ENCODE measurements at regions not wholly inside any gene's neighbourhood (a gene's known extent, or its start where the extent isn't known, plus 50 kb on each side); places are given as distances from the start of the nearest gene placed in this dataset.

DNA sequence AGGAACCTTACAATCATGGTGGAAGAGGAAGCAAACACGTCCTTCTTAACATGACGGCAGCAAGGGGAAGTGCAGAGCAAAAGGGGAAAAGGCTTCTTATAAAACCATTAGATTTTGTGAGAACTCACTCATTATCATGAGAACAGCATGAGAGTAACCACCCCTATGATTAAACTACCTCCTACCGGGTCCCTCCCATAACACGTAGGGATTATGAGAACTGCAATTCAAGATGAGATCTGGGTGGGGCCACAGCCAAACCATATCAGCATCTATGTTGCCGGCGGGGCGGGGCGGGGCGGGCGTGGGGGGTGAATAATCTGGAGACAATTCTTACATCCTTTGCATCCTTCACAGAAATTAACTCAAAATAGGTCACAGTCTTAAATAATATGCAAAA, 58.8 kb upstream of the GFPT2 start:
- DNase-seq (ENCODE audit: low spot score), result no peak

DNA sequence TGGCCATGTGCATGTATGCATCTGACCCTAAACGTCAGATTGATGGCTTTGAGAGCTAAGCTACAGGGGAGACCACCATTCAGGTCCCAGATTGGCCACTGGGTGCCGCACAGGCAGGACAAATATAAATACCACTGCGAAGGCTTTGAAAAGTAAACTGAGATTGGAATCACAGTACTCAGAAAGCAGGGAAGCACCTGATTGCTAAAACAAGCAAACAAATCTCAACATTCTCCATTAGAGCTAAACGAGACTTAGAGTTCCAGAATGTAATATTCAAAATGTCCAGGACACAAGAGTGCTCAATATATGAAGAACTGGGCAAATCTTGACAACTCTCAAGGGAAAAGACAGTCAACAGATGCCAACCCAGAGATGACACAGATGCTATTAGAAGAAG, 61.0 kb upstream of the GFPT2 start:
- no peak for DNase-seq (ENCODE audit: low spot score)

DNA sequence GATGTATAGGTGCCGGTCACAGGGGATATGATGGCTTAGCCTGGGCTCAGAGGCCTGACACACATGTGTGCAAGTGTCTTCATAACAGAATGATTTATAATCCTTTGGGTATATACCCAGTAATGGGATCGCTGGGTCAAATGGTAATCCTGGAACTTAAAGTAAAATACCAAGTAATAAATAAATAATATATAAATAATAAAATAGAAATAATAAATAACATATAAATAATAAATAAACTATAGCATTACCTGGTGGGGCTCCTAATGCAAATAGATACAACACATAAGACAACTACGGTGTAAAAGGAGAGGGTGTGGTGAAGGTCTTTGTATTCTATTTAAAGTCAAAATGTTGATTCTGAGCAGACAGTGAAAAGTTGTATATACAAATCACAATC, 68.5 kb upstream of the GFPT2 start:
- no peak for DNase-seq (ENCODE audit: low spot score)

DNA sequence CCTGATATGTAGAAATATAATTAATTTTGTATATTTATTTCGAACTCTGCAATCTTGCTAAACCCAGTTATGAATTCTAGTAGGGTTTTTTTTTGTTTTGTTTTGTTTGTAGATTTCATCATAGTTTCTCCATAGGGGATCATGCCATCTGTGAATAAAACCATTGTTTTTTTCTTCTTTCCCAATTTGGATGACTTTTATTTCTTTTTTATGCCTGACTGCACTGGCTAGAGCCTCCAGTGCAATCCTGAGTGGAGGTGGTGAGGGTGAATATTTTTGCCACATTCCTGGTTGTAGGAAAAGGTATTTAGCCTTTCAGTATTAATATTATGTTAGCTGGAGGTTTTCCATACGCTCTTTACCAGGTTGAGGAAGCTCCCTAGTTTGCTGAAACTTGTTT, 70.0 kb upstream of the GFPT2 start:
- DNase-seq (ENCODE audit: low spot score), result no peak

DNA sequence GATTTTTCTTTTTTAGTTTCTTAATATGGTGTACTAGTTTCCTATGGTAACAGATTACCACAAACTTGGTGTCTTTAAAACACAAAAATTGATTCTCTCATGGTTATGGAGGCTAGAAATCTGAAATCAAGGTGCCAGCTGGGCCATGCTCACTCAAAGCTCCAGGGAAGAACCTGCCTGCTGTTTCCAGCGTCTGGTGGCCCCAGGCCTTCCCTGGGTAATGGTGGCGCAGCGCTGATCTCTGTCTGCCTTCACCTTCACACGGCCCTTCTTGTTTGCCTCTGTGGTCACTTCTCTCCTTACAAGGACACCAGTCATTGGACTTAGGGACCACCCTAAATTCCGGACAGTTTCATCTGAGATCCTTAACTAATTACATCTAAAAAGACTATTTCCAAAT, 70.5 kb upstream of the GFPT2 start:
- no peak for DNase-seq (ENCODE audit: low spot score)

DNA sequence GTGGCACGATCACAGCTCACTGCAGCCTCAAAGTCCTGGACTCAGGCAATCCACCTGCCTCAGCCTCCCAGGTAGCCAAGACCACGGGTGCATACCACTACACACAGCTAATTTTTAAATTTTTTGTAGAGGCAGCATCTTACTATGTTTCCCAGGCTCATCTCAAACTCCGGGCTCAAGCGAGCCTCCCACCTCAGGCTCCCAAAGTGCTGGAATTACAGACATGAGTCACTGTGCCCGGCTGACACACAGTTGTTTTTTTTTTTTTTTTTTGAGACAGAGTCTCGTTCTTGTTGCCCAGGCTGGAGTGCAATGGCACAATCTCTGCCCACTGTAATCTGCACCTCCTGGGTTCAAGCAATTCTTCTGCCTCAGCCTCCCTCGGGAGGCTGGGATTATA, 70.1 kb upstream of the CNOT6 start:
- DNase-seq (ENCODE audit: low spot score), result peak; percentile 63

DNA sequence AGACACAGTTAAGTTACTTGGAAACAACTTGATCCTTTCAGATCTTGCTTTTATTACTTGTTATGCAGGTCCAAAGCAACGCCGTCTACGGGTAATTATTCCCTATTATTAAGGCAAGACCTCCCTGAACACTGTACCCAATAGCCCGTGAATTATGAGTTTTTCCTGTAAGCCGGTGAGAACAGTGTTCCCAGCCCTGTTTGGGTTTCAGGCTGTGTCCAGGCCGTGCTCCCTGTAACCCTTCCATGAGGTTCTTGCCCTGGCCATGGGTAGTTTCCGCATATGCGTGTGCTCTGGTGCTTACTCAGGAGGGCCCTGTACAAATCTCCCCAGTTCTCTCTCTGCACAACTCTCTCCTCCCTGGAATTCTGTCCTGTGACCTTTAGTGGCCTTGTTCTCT, 65.6 kb upstream of the CNOT6 start:
- DNase-seq (ENCODE audit: low spot score), result no peak

DNA sequence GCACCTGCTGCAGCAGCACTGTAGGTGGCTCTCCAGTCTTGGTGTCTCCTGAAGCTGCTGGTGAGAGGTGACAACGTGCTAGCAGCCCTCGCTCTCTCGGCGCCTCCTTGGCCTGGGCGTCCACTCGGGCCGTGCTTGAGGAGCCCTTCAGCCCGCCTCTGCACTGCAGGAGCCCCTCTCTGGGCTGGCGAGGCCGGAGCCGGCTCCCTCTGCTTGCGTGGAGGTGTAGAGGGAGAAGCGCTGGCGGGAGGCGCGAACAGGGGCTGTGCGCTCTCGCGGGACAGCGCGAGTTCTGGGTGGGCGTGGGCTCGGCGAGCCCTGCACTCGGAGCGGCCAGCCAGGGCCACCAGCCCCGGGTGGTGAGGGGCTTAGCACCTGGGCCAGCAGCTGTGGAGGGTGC, 62.2 kb upstream of the CNOT6 start:
- no peak for DNase-seq (ENCODE audit: low spot score)

DNA sequence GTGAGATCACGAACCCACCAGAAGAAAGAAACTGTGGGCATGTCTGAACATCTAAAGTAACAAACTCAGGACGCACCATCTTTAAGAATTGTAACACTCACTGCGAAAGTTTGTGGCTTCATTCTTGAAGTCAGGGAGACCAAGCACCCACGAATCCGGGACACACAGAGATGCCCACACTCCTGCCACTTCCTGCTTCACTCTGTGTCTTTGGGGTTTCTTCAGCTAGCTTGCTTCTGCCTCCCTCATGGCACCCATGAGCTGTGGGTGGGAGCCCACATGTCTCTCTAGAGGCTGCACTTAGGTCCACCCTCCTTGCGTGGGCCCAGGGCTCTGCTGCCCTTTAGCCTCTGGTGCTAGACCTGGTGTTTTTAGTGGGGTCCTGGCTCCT, 61.2 kb upstream of the CNOT6 start:
- DNase-seq (ENCODE audit: low spot score), result no peak

DNA sequence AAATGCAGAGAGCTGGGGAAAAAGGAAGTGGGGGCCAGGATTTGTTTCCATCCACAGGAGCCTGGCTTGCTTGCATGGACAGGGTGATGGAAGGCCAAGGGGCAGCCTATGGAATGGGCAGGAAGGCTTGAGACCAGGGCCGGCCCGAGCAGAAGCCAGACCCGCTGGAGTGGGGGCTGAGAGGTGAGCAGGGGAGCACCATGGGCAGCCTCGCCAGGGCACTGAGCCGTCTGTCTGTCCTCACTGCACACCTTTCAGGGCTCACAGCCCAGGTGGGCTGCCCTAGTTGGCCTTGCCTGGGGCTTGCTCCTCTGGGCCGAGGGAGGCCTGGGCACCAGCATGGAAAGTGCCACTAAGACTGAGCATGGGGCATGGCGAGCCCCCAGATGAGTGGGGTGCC, 58.6 kb upstream of the CNOT6 start:
- no peak for DNase-seq (ENCODE audit: low spot score)

DNA sequence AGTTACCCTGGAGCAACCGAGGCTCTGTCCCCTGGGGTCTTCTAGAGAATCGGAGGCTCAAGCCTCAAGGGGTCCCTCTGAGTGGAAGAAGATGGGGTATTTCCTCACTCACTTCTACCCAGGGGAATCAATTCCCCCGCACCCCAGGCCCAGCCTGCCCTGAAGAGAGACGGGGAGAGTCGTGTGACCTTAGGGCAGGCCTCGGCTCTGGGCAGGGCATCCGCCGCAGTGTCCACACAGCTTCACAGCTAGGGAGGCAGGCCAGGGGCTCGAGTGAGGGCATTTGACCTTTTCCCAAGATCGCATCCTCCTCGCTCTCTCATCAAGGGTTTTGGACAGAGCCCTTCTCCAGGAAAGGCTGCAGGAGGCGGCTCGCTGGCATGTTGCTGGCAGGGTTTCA, 57.9 kb upstream of the CNOT6 start:
- DNase-seq (ENCODE audit: low spot score), result no peak

DNA sequence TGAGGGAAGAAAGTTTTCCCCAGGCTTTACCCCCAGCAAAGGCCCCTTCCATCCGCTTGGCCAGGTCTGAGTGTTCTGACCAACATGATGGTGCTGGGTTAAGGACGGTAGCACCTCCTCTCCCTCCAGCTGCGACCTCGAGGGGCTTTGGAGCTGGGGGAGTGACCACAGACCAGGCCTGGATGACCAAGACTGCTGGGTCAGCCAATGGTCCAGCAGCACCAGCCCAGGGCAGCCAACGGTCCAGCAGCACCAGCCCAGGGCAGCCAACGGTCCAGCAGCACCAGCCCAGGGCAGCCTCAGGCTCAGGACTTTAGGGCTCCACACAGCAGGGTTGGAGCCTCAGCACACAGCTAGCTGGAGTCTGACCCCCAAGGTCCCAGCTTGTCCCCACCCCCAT, 57.2 kb upstream of the CNOT6 start:
- DNase-seq (ENCODE audit: low spot score), result no peak

DNA sequence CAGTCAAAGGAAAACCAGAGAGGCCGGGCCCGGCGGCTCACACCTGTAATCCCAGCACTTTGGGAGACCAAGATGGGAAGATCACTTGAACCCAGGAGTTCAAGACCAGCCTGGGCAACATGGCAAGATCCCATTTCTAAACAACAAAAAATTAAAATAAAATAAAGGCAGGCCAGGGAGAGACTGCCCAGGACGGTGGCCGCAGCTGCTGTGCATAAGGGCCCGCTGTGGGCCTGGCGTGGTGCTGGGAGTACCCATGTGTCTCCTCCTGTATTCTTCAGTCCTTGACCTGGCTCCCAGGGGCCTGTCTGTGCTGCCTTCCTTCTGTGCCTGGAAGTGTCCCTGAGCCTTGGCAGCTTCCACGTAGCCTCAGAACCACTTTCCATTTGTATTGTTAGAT, 56.8 kb upstream of the CNOT6 start:
- no peak for DNase-seq (ENCODE audit: low spot score)

DNA sequence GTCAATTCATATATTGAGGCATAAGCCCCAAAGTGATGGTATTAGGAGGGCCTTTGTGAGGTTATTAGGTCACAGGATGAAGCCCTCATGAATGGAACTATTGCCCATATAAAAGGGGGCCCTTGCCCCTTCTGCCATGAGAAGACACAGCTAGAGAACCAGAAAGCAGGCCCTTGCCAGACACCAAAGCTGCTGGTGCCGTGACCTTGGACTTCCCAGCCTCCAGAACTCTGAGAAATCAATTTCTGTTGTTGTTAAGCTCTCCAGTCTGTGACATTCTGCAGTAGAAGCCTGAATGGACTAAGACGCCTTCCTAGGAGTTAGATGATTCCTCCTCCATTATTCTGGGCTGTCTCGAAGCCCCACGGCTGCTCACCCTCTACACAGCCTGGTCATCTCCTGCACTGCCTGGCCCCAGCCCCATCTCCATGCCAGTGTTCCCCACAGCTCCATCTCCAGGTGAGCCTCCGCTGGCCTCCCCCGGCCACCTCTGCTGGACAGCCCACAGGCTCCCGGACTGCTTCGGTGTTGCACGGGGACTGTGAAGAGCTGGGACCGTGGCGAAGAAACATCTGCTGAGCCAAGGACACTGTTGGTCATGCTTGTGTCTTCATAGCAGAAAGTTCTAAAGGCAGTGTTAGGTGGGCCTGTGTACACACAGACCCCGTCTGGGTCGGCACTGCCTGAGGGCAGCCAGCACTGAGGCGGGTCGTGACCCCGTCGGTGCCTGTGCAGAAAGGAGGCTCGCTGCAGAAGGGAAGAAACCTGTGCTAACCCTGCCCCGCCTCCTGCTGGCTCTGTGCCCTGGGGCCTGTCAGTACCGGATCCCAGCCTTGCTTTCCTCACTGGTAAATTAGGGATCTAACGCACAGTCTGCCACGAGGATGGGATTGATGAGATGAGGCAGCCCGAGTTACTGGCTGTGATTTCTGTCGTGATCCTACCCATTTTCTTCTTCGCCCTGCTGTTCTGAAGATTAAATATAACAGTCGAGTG, 55.1 kb upstream of the CNOT6 start:
- no peak for DNase-seq (ENCODE audit: low spot score)

DNA sequence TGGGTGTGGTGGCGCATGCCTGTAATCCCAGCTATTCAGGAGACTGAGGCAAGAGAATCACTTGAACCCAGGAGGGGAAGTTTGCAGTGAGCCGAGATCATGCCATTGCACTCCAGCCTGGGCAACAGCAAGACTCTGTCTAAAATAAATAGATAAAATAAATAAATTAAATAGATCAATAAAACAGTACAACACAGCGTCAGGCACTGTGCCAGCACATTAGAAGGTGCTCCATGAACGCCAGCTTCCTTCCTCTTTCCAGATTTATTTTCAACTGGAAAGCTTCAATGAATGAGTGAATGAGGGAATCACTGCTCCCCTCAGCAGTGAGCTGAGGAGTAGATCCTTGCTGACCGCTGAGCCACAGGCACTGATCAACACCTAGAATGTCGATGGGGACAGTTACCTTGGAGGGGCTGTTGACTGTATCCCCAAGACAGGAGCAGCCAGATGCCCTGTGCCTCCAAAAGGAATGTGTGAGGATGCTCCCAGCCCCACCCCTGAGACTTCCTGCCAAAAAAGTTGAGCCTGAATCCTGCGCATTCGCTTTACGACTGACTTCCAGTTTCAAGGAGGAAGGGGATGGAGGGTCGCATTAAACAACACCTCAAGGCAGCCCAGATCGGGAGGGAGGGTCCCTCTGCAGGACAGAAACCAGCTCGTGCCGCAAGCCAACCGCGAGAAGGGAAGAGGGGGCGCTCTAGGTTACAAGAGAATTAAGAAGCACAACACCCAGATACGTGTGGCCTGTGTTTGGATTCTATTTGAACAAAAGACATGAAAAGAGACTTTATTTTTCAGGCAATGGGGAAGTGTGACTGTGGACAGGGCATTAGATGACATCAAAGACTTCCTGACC, 54.0 kb upstream of the CNOT6 start:
- DNase-seq (ENCODE audit: low spot score), result no peak

DNA sequence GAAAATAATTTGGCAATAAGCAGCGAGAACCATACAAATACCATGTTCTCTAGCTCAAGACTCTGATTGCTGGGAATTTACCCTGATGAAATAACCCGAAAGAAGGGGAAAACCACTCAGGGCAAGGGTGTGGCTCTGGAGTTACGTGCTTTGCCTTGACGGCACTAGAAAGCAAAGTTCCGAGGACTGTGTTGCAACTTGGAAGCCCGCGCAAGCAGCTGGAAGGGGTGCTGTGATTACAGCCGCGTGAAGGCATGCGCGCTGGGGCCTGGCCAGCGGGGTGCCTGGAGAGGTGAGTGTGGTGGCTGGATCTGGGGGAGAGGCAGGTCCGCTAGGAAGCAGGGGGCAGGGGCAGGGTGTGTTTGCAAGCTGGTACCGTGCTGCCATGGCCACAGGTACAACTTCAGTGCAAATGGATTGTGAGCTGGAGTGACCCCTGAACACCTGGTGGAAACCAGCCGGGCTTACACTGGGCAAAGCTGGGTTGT, 52.6 kb upstream of the CNOT6 start:
- DNase-seq (ENCODE audit: low spot score), result no peak

Measured in H4 (cell line).